HG03060 (cell line): ENCODE measurements at regions not wholly inside any gene's neighbourhood (a gene's known extent, or its start where the extent isn't known, plus 50 kb on each side); places are given as distances from the start of the nearest gene placed in this dataset.
"Not testable (repeated sequence)": the region's sequence is repeated elsewhere in the genome, so short reads cannot be mapped to it uniquely, and the experiment has no call there.

Experiments
- ATAC-seq: cut with Tn5 transposase; IDR thresholded peaks from one replicate; pipeline ENCODE4 v1.9.1; 2021; ENCODE audit warnings: low read depth, moderate number of reproducible peaks; ENCODE audit not compliant: unreplicated experiment

- no peak for ATAC-seq
These were observed 323.5 kb downstream of the ZNF326 start for GRCh38 chr1:90318431-90318830.

GRCh38 chr1:90317628-90318027 lies 322.7 kb downstream of the ZNF326 start:
- no peak for ATAC-seq

GRCh38 chr1:90314533-90314932 lies 319.6 kb downstream of the ZNF326 start:
- ATAC-seq: no peak

- no peak for ATAC-seq
These were observed 318.9 kb downstream of the ZNF326 start for GRCh38 chr1:90313778-90314177.

GRCh38 chr1:90309806-90310205 lies 314.9 kb downstream of the ZNF326 start:
- ATAC-seq: no peak

- no peak for ATAC-seq
These were observed 313.5 kb downstream of the ZNF326 start for GRCh38 chr1:90308421-90308820.

- no peak for ATAC-seq
These were observed 310.7 kb downstream of the ZNF326 start for GRCh38 chr1:90305577-90305976.

GRCh38 chr1:90296327-90296726 lies 301.4 kb downstream of the ZNF326 start:
- no peak for ATAC-seq

GRCh38 chr1:90295534-90295933 lies 300.6 kb downstream of the ZNF326 start:
- no peak for ATAC-seq

- ATAC-seq: no peak
These were observed 296.7 kb downstream of the ZNF326 start for GRCh38 chr1:90291431-90292216.

GRCh38 chr1:90282811-90283210 lies 287.9 kb downstream of the ZNF326 start:
- ATAC-seq: no peak

- ATAC-seq: not testable (repeated sequence)
These were observed 287.0 kb downstream of the ZNF326 start for GRCh38 chr1:90281886-90282285.

GRCh38 chr1:90277270-90277669 lies 282.4 kb downstream of the ZNF326 start:
- no peak for ATAC-seq

GRCh38 chr1:90274376-90274775 lies 279.5 kb downstream of the ZNF326 start:
- no peak for ATAC-seq

GRCh38 chr1:90273241-90273774 lies 278.4 kb downstream of the ZNF326 start:
- ATAC-seq: no peak

- ATAC-seq: no peak
These were observed 267.9 kb downstream of the ZNF326 start for GRCh38 chr1:90262791-90263190.

GRCh38 chr1:90262286-90262685 lies 267.4 kb downstream of the ZNF326 start:
- no peak for ATAC-seq

GRCh38 chr1:90246069-90246468 lies 251.2 kb downstream of the ZNF326 start:
- no peak for ATAC-seq

- ATAC-seq: no peak
These were observed 241.6 kb downstream of the ZNF326 start for GRCh38 chr1:90236493-90236892.

- no peak for ATAC-seq
These were observed 228.5 kb downstream of the ZNF326 start for GRCh38 chr1:90223401-90223800.

- no peak for ATAC-seq
These were observed 226.2 kb downstream of the ZNF326 start for GRCh38 chr1:90220941-90221693.

GRCh38 chr1:90220496-90220895 lies 225.6 kb downstream of the ZNF326 start:
- ATAC-seq: no peak
